Neural cell (in vitro differentiated cells): ENCODE measurements at regions not wholly inside any gene's neighbourhood (a gene's known extent, or its start where the extent isn't known, plus 50 kb on each side); places are given as distances from the start of the nearest gene placed in this dataset.
"Not testable (repeated sequence)": the region's sequence is repeated elsewhere in the genome, so short reads cannot be mapped to it uniquely, and the experiment has no call there.

ENCODE experiments used
- H2AFZ ChIP-seq: fragments of 200-600, 300-800 bp; sonication (generic), shearing (Covaris generic); 2 replicates; pipeline ENCODE4 v1.6.0; 2014; ENCODE audit warnings: low read depth, mild to moderate bottlenecking, antibody characterized with exemption, low read length, moderate library complexity
- H3F3A ChIP-seq: fragments of 200-600 bp; shearing (Covaris generic); 2 replicates; pipeline ENCODE4 v1.6.1; 2016; ENCODE audit warnings: mild to moderate bottlenecking, moderate library complexity, mixed read lengths, antibody characterized with exemption, low read length; ENCODE audit not compliant: insufficient read depth, poor library complexity, severe bottlenecking
- H3K27ac ChIP-seq: fragments of 200-600, 300-800 bp; sonication (generic), shearing (Covaris generic); 2 replicates; pipeline ENCODE4 v1.5.1; 2014; ENCODE audit warnings: mild to moderate bottlenecking, low read length, moderate library complexity
- H3K27me3 ChIP-seq: fragments of 300-800, 200-600 bp; sonication (generic), shearing (Covaris generic); 2 replicates; pipeline ENCODE4 v1.6.0; 2014; ENCODE audit warnings: mild to moderate bottlenecking, low read depth, low read length, moderate library complexity; ENCODE audit not compliant: insufficient read depth
- H3K36me3 ChIP-seq: fragments of 300-800, 200-600 bp; sonication (generic), shearing (Covaris generic); 2 replicates; pipeline ENCODE4 v1.5.1; 2014; ENCODE audit warnings: mild to moderate bottlenecking, antibody characterized with exemption, low read length, moderate library complexity; ENCODE audit not compliant: insufficient read depth
- H3K4me2 ChIP-seq: fragments of 300-800, 200-600 bp; sonication (generic), shearing (Covaris generic); 2 replicates; pipeline ENCODE4 v1.6.0; 2014; ENCODE audit warnings: mild to moderate bottlenecking, low read length
- H3K4me3 ChIP-seq: fragments of 300-800, 200-600 bp; sonication (generic), shearing (Covaris generic); 2 replicates; pipeline ENCODE4 v1.5.1; 2014; ENCODE audit warnings: mild to moderate bottlenecking, low read length, moderate library complexity
- H3K79me2 ChIP-seq: fragments of 200-600 bp; shearing (Covaris generic); replicated peaks from 2 replicates; pipeline ENCODE4 v1.6.0; 2014; ENCODE audit warnings: mild to moderate bottlenecking, low read length, moderate library complexity; ENCODE audit not compliant: insufficient read depth
- H3K9ac ChIP-seq: fragments of 300-800, 200-600 bp; sonication (generic), shearing (Covaris generic); 2 replicates; pipeline ENCODE4 v1.6.1; 2016; ENCODE audit warnings: mild to moderate bottlenecking, low read length, mixed read lengths
- H3K9me2 ChIP-seq: fragments of 200-600 bp; shearing (Covaris generic); 2 replicates; pipeline ENCODE4 v1.6.1; 2016; ENCODE audit warnings: mild to moderate bottlenecking, low read length, mixed read lengths; ENCODE audit not compliant: insufficient read depth
- H3K9me3 ChIP-seq: fragments of 200-600, 300-800 bp; sonication (generic), shearing (Covaris generic); 2 replicates; pipeline ENCODE4 v1.6.1; 2016; ENCODE audit warnings: mild to moderate bottlenecking, mixed run types, low read length, moderate library complexity, mixed read lengths
- H4K20me1 ChIP-seq: fragments of 200-600 bp; shearing (Covaris generic); 2 replicates; pipeline ENCODE4 v1.6.1; 2016; ENCODE audit warnings: mild to moderate bottlenecking, mixed run types; ENCODE audit not compliant: insufficient read depth
- EP300 ChIP-seq: fragments of 450-650 bp; conservative IDR thresholded peaks from 2 replicates; pipeline ENCODE4 v1.6.1; 2014; ENCODE audit warnings: antibody characterized with exemption, mild to moderate bottlenecking, moderate library complexity; ENCODE audit not compliant: poor library complexity, severe bottlenecking
- EZH2 ChIP-seq: fragments of 200-600, 300-800 bp; shearing (Covaris generic), sonication (generic); IDR thresholded peaks from 2 replicates; pipeline ENCODE4 v1.6.1; 2014; ENCODE audit warnings: antibody characterized with exemption, low read length, borderline replicate concordance, mild to moderate bottlenecking; ENCODE audit not compliant: insufficient read depth, poor library complexity, severe bottlenecking
- MXI1 ChIP-seq: fragments of 450-650 bp; conservative IDR thresholded peaks from 2 replicates; pipeline ENCODE4 v1.6.1; 2014; ENCODE audit warnings: antibody characterized with exemption, mild to moderate bottlenecking; ENCODE audit not compliant: poor library complexity, severe bottlenecking
- POLR2AphosphoS5 ChIP-seq: IDR thresholded peaks from 2 replicates; pipeline ENCODE4 v1.6.1; 2012
- RAD21 ChIP-seq: fragments of 450-650 bp; conservative IDR thresholded peaks from 2 replicates; pipeline ENCODE4 v1.6.1; 2014; ENCODE audit warnings: antibody characterized with exemption, mild to moderate bottlenecking, moderate library complexity
- SMC3 ChIP-seq: fragments of 450-650 bp; conservative IDR thresholded peaks from 2 replicates; pipeline ENCODE4 v1.6.1; 2014; ENCODE audit warnings: antibody characterized with exemption, mild to moderate bottlenecking, moderate library complexity; ENCODE audit not compliant: poor library complexity
- TAF1 ChIP-seq: IDR thresholded peaks from 2 replicates; pipeline ENCODE4 v1.6.1; 2012; ENCODE audit warnings: low read depth
- TF ChIP-seq, protein P1 (sequence below): fragments of 450-650 bp; IDR thresholded peaks from 2 replicates; pipeline ENCODE4 v1.5.1; 2014; ENCODE audit warnings: antibody characterized with exemption, mild to moderate bottlenecking, moderate library complexity; ENCODE audit not compliant: poor library complexity, severe bottlenecking
- TF ChIP-seq, protein P2 (sequence below): IDR thresholded peaks from 2 replicates; pipeline ENCODE4 v1.6.1; 2012; ENCODE audit warnings: borderline replicate concordance

DNA sequence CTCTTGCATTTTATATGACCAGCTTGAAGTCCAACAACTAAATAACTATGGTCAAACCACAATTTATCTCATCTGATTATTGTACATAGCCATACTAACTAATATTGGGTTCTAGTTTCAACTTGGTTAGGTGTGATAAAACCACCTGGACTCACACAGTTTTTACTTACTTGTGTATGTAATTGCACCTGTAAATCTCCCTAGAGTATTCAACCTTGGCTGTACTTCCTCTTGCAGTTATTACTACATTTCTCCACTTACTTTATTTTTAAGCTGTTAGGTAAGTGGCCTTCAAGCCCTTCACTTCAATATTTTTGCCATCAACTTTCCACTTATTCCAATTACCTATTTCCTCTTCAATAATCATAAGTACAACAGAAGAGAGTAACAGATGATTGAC, 115.8 kb upstream of the ANKRD50 start:
- H3K4me2 ChIP-seq: no peak overlapping the region
- H3K4me3 ChIP-seq: no peak overlapping the region
- H3K27ac ChIP-seq: no peak overlapping the region
- no peaks in the 10 kb centered on the region for H3K36me3 ChIP-seq
- H3K9me2 ChIP-seq: no peaks in the 10 kb centered on the region
- no peak overlapping the region for H2AFZ ChIP-seq
- H3K27me3 ChIP-seq: no peaks in the 10 kb centered on the region
- no peaks in the 10 kb centered on the region for H3F3A ChIP-seq
- H3K79me2 ChIP-seq: no peaks in the 10 kb centered on the region
- no peaks in the 10 kb centered on the region for H4K20me1 ChIP-seq
- no peak for TF ChIP-seq EP300
- TF ChIP-seq, protein P1, sequence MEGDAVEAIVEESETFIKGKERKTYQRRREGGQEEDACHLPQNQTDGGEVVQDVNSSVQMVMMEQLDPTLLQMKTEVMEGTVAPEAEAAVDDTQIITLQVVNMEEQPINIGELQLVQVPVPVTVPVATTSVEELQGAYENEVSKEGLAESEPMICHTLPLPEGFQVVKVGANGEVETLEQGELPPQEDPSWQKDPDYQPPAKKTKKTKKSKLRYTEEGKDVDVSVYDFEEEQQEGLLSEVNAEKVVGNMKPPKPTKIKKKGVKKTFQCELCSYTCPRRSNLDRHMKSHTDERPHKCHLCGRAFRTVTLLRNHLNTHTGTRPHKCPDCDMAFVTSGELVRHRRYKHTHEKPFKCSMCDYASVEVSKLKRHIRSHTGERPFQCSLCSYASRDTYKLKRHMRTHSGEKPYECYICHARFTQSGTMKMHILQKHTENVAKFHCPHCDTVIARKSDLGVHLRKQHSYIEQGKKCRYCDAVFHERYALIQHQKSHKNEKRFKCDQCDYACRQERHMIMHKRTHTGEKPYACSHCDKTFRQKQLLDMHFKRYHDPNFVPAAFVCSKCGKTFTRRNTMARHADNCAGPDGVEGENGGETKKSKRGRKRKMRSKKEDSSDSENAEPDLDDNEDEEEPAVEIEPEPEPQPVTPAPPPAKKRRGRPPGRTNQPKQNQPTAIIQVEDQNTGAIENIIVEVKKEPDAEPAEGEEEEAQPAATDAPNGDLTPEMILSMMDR: no peak
- TF ChIP-seq, protein P2, sequence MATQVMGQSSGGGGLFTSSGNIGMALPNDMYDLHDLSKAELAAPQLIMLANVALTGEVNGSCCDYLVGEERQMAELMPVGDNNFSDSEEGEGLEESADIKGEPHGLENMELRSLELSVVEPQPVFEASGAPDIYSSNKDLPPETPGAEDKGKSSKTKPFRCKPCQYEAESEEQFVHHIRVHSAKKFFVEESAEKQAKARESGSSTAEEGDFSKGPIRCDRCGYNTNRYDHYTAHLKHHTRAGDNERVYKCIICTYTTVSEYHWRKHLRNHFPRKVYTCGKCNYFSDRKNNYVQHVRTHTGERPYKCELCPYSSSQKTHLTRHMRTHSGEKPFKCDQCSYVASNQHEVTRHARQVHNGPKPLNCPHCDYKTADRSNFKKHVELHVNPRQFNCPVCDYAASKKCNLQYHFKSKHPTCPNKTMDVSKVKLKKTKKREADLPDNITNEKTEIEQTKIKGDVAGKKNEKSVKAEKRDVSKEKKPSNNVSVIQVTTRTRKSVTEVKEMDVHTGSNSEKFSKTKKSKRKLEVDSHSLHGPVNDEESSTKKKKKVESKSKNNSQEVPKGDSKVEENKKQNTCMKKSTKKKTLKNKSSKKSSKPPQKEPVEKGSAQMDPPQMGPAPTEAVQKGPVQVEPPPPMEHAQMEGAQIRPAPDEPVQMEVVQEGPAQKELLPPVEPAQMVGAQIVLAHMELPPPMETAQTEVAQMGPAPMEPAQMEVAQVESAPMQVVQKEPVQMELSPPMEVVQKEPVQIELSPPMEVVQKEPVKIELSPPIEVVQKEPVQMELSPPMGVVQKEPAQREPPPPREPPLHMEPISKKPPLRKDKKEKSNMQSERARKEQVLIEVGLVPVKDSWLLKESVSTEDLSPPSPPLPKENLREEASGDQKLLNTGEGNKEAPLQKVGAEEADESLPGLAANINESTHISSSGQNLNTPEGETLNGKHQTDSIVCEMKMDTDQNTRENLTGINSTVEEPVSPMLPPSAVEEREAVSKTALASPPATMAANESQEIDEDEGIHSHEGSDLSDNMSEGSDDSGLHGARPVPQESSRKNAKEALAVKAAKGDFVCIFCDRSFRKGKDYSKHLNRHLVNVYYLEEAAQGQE: no peak
- no peak for TF ChIP-seq TAF1
- TF ChIP-seq MXI1: no peak
- no peak for TF ChIP-seq POLR2AphosphoS5
- no peak for TF ChIP-seq EZH2
- TF ChIP-seq RAD21: no peak
- no peak for TF ChIP-seq SMC3
- peaks cover 3% of the 10 kb centered on the region for H3K9me3 ChIP-seq
- H3K9ac ChIP-seq: no peak overlapping the region

DNA sequence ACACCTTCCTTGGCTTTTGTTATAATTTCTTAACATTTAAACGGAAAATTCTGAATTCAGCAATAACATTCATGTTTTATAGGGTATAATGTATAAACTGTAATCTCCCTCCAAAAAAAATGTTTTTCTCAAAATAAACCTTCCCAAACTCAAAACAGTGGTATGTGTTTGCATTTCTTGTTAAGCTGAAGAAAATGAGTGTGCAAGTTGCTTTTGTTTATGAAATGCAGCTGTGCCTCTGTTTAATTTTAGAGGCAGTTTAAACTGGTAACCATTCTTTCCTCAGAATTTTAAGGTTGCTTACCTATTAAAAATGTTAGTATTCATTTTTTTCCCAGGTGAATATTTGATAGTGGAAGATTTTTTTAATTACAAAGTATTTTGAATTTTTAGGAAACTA, 105.0 kb upstream of the ANKRD50 start:
- H3K36me3 ChIP-seq: no peaks in the 10 kb centered on the region

DNA sequence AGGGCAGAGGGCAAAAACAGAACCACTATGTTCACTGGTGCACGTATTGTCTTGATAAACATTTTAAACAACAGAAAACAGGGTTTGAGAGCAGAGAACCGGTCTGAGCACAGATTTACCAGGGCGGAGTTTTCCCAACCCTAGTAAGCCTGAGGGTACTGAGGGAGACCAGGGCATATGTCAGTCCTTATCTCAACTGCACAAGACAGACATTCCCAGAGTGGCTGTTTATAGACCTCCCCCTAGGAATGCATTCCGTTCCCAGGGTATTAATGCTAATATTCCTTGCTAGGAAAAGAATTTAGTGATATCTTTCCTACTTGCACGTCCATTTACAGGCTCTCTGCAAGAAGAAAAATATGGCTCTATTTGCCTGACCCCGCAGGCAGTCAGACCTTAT, 99.7 kb upstream of the ANKRD50 start:
- not testable (repeated sequence) for H3F3A ChIP-seq, H3K4me3 ChIP-seq, H3K27me3 ChIP-seq, H4K20me1 ChIP-seq, H3K9ac ChIP-seq, H3K9me3 ChIP-seq, H2AFZ ChIP-seq, H3K36me3 ChIP-seq, H3K4me2 ChIP-seq, H3K79me2 ChIP-seq, H3K27ac ChIP-seq, H3K9me2 ChIP-seq

More for the DNA sequence above, 105.0 kb upstream of the ANKRD50 start:
- Histone ChIP-seq H3K9me3 (no peaks in the 10 kb centered on the region), H3K79me2 (no peaks in the 10 kb centered on the region), H3K4me2 (no peak overlapping the region), H3K9me2 (no peaks in the 10 kb centered on the region), H3F3A (no peaks in the 10 kb centered on the region), H3K27ac (no peak overlapping the region), H4K20me1 (no peaks in the 10 kb centered on the region), H2AFZ (no peak overlapping the region), H3K27me3 (no peaks in the 10 kb centered on the region), H3K9ac (no peak overlapping the region), H3K4me3 (no peak overlapping the region)
- TF ChIP-seq EZH2: no peak
- no peak for TF ChIP-seq RAD21
- TF ChIP-seq EP300: no peak
